H9 (cell line): ENCODE measurements at regions not wholly inside any gene's neighbourhood (a gene's known extent, or its start where the extent isn't known, plus 50 kb on each side); places are given as distances from the start of the nearest gene placed in this dataset.

Experiments
- DNase-seq: peaks from one replicate; pipeline ENCODE4 v3.0.0-alpha.2; 2017
- H2AFZ ChIP-seq: one replicate; pipeline ENCODE4 v1.6.1; 2013; ENCODE audit warnings: mild to moderate bottlenecking, low read length, control low read depth, moderate library complexity
- H2AK5ac ChIP-seq: 2 replicates; pipeline ENCODE4 v1.6.1; 2013; ENCODE audit warnings: low read length, control low read depth, mixed read lengths; ENCODE audit not compliant: insufficient read length
- H2BK120ac ChIP-seq: one replicate; pipeline ENCODE4 v1.6.1; 2013; ENCODE audit warnings: low read depth, mild to moderate bottlenecking, low read length, control low read depth, inconsistent platforms; ENCODE audit not compliant: poor library complexity, severe bottlenecking
- H2BK12ac ChIP-seq: 2 replicates; pipeline ENCODE4 v1.6.1; 2013; ENCODE audit warnings: low read length, control low read depth, mixed read lengths, low read depth; ENCODE audit not compliant: insufficient read length
- H2BK15ac ChIP-seq: 2 replicates; pipeline ENCODE4 v1.6.1; 2013; ENCODE audit warnings: low read depth, low read length, control low read depth
- H2BK20ac ChIP-seq: one replicate; pipeline ENCODE4 v1.6.1; 2013; ENCODE audit warnings: low read depth, mild to moderate bottlenecking, low read length, control low read depth, inconsistent platforms; ENCODE audit not compliant: poor library complexity, severe bottlenecking
- H2BK5ac ChIP-seq: 2 replicates; pipeline ENCODE4 v1.6.1; 2013; ENCODE audit warnings: low read length, control low read depth, mixed read lengths; ENCODE audit not compliant: insufficient read length
- H3K14ac ChIP-seq: 2 replicates; pipeline ENCODE4 v1.6.1; 2013; ENCODE audit warnings: low read length, control low read depth; ENCODE audit not compliant: insufficient read depth
- H3K18ac ChIP-seq: 2 replicates; pipeline ENCODE4 v1.6.1; 2013; ENCODE audit warnings: low read depth, mild to moderate bottlenecking, mixed read lengths, low read length, control low read depth; ENCODE audit not compliant: insufficient read length
- H3K23ac ChIP-seq: 2 replicates; pipeline ENCODE4 v1.6.1; 2013; ENCODE audit warnings: low read length, control low read depth, mixed read lengths, low read depth; ENCODE audit not compliant: insufficient read length
- H3K23me2 ChIP-seq: 2 replicates; pipeline ENCODE4 v1.6.1; 2013; ENCODE audit warnings: low read depth, mild to moderate bottlenecking, mixed read lengths, low read length, control low read depth; ENCODE audit not compliant: insufficient read length, poor library complexity, severe bottlenecking
- H3K27ac ChIP-seq: 2 replicates; pipeline ENCODE4 v1.5.1; 2013; ENCODE audit warnings: low read length, control low read depth, mixed read lengths, low read depth; ENCODE audit not compliant: insufficient read length
- H3K27me3 ChIP-seq: 2 replicates; pipeline ENCODE4 v1.6.1; 2013; ENCODE audit warnings: low read length, control low read depth, inconsistent platforms; ENCODE audit not compliant: insufficient read depth
- H3K4ac ChIP-seq: 2 replicates; pipeline ENCODE4 v1.6.1; 2013; ENCODE audit warnings: low read depth, mild to moderate bottlenecking, control low read depth, inconsistent platforms, low read length, moderate library complexity
- H3K4me1 ChIP-seq: 2 replicates; pipeline ENCODE4 v1.6.1; 2013; ENCODE audit warnings: low read length, control low read depth, inconsistent platforms; ENCODE audit not compliant: insufficient read depth
- H3K4me2 ChIP-seq: 2 replicates; pipeline ENCODE4 v1.6.1; 2013; ENCODE audit warnings: low read length, control low read depth, mixed read lengths; ENCODE audit not compliant: insufficient read length, insufficient read depth
- H3K56ac ChIP-seq: 2 replicates; pipeline ENCODE4 v1.6.1; 2013; ENCODE audit warnings: low read depth, mild to moderate bottlenecking, mixed read lengths, low read length, control low read depth; ENCODE audit not compliant: insufficient read length
- H3K79me1 ChIP-seq: 2 replicates; pipeline ENCODE4 v1.6.1; 2013; ENCODE audit warnings: low read depth, mild to moderate bottlenecking, moderate library complexity, low read length, control low read depth, inconsistent platforms; ENCODE audit not compliant: insufficient read depth, poor library complexity, severe bottlenecking
- H3K79me2 ChIP-seq: 2 replicates; pipeline ENCODE4 v1.6.1; 2013; ENCODE audit warnings: low read length, control low read depth, inconsistent platforms; ENCODE audit not compliant: insufficient read depth
- H3K9ac ChIP-seq: 2 replicates; pipeline ENCODE4 v1.6.1; 2013; ENCODE audit warnings: low read length, control low read depth, mixed read lengths; ENCODE audit not compliant: insufficient read length; ENCODE audit errors: extremely low read depth
- H3K9me3 ChIP-seq: one replicate; pipeline ENCODE4 v1.6.1; 2013; ENCODE audit warnings: low read depth, low read length, inconsistent platforms; ENCODE audit not compliant: control insufficient read depth
- H3T11ph ChIP-seq: one replicate; pipeline ENCODE4 v1.6.1; 2013; ENCODE audit warnings: mild to moderate bottlenecking, low read length, control low read depth, inconsistent platforms
- H4K20me1 ChIP-seq: one replicate; pipeline ENCODE4 v1.6.1; 2013; ENCODE audit not compliant: control insufficient read depth, insufficient read length, insufficient read depth
- H4K5ac ChIP-seq: 2 replicates; pipeline ENCODE4 v1.6.1; 2013; ENCODE audit warnings: low read depth, mild to moderate bottlenecking, mixed read lengths, low read length, control low read depth; ENCODE audit not compliant: insufficient read length
- H4K8ac ChIP-seq: replicated peaks from 2 replicates; pipeline ENCODE4 v1.6.1; 2013; ENCODE audit warnings: low read length, control low read depth, mixed read lengths, low read depth; ENCODE audit not compliant: insufficient read length
- H4K91ac ChIP-seq: 2 replicates; pipeline ENCODE4 v1.6.1; 2013; ENCODE audit warnings: low read depth, mild to moderate bottlenecking, moderate library complexity, mixed read lengths, low read length, control low read depth; ENCODE audit not compliant: insufficient read length
- H3K27ac Mint-ChIP-seq, 3 experiments: 2 replicates in 2 of 3; 3 replicates in 1 of 3; pipeline ENCODE4 v1.8.0; 2020 to 2021; ENCODE audit warnings: mixed read lengths in 3 of 3, mild to moderate bottlenecking in 1 of 3, moderate library complexity in 1 of 3
- H3K27me3 Mint-ChIP-seq: 2 replicates; pipeline ENCODE4 v1.8.0; 2021; ENCODE audit warnings: low read depth, mild to moderate bottlenecking, moderate library complexity, mixed read lengths
- H3K36me3 Mint-ChIP-seq, 3 experiments: 2 replicates in 2 of 3; 3 replicates in 1 of 3; pipeline ENCODE4 v1.8.0; 2020 to 2021; ENCODE audit warnings: low read depth in 3 of 3, mixed read lengths in 3 of 3; ENCODE audit not compliant: insufficient read depth in 1 of 3
- H3K4me1 Mint-ChIP-seq, 2 experiments: 2 replicates each; pipeline ENCODE4 v1.8.0; 2020; ENCODE audit warnings: mixed read lengths in 2 of 2
- H3K4me3 Mint-ChIP-seq, 2 experiments: 2 replicates in 1 of 2; 3 replicates in 1 of 2; pipeline ENCODE4 v1.8.0; 2020 to 2021; ENCODE audit warnings: mild to moderate bottlenecking in 2 of 2, mixed read lengths in 2 of 2, moderate library complexity in 1 of 2
- H3K9me3 Mint-ChIP-seq, 2 experiments: 2 replicates in 1 of 2; 3 replicates in 1 of 2; pipeline ENCODE4 v1.8.0; 2020; ENCODE audit warnings: mild to moderate bottlenecking in 2 of 2, mixed read lengths in 2 of 2, moderate library complexity in 1 of 2
- CTCF ChIP-seq: fragments of 200-600 bp; sonication (generic); conservative IDR thresholded peaks from 3 replicates; pipeline ENCODE4 v1.8.0; 2021; ENCODE audit warnings: antibody characterized with exemption, mild to moderate bottlenecking
- WGBS: extraction: QIAGEN DNeasy Blood & Tissue Kit; methylation state at CpG from one replicate; pipeline ENCODE4 v1.1.7; 2013; ENCODE audit warnings: missing lambda C conversion rate, low lambda C conversion rate, mixed read lengths; ENCODE audit not compliant: insufficient read length; ENCODE audit errors: extremely low coverage; 5-methylcytosine and 5-hydroxymethylcytosine counted together

GRCh38 chr16:66136841-66137240 lies 229.7 kb upstream of the CDH5 start:
- peaks cover 16% of the 10 kb centered on the region for H3K27me3 Mint-ChIP-seq
- H2BK120ac ChIP-seq: no peak overlapping the region

More at GRCh38 chr16:66136841-66137240, 229.7 kb upstream of the CDH5 start:
- Mint-ChIP-seq H3K27ac (no peak overlapping the region; a peak in 1 of 7 replicates), H3K36me3 (no peaks in the 10 kb centered on the region), H3K9me3 (no peaks in the 10 kb centered on the region), H3K4me1 (peaks cover 21 to 28% of the 10 kb centered on the region in 2 experiments), H3K4me3 (no peak overlapping the region)
- Histone ChIP-seq H2AK5ac (no peak overlapping the region), H3K4me2 (no peak overlapping the region), H3K56ac (no peak overlapping the region), H2BK15ac (no peak overlapping the region), H3K9me3 (no peaks in the 10 kb centered on the region), H4K91ac (no peak overlapping the region), H2BK20ac (no peak overlapping the region), H3K4ac (no peak overlapping the region), H3K23me2 (no peaks in the 10 kb centered on the region), H4K8ac (no peak overlapping the region), H2BK12ac (no peak overlapping the region), H4K20me1 (no peaks in the 10 kb centered on the region), H2BK5ac (no peak overlapping the region), H2AFZ (no peak overlapping the region), H3T11ph (no peak overlapping the region), H3K14ac (no peak overlapping the region), H3K9ac (no peak overlapping the region), H3K4me1 (no peaks in the 10 kb centered on the region), H3K79me2 (no peaks in the 10 kb centered on the region), H3K27me3 (no peaks in the 10 kb centered on the region), H3K23ac (no peak overlapping the region), H4K5ac (no peak overlapping the region), H3K18ac (no peak overlapping the region), H3K27ac (no peak overlapping the region), H3K79me1 (no peaks in the 10 kb centered on the region)
- DNase-seq: no peak
- no peak for TF ChIP-seq CTCF
- no CpG with 5 or more reads among the region's 4 CpGs for WGBS
